K562 (cell line): ENCODE measurements at regions not wholly inside any gene's neighbourhood (a gene's known extent, or its start where the extent isn't known, plus 50 kb on each side); places are given as distances from the start of the nearest gene placed in this dataset.

Experiments used
- ATAC-seq: fragments of 200-7000 bp; cut with Tn5 transposase; 3 replicates; pipeline ENCODE4 v1.9.1; 2020; ENCODE audit warnings: moderate library complexity
- BruUV-seq: library from RNA; stranded (reverse); fragments of 400-500 nt; replicated peaks from 2 replicates; lab custom pipeline; 2021; lab: Mats Ljungman, UMichigan
- CTCF ChIA-PET: fragments of 300-600 bp; formaldehyde crosslinking; extraction: SDS; loops from one replicate; lab custom pipeline; 2021; ENCODE audit warnings: low intra/inter-chr PET ratio; lab: Yijun Ruan, JAX
- POLR2A ChIA-PET: fragments of 300-600, 350-650 bp; sonication (Branson Sonifier 250); formaldehyde crosslinking; extraction: SDS; loops from one replicate; lab custom pipeline; 2021; ENCODE audit warnings: antibody characterized with exemption, inconsistent platforms; lab: Yijun Ruan, JAX
- DNase-seq, 4 experiments: peaks; one replicate each; pipeline versions ENCODE4 v3.0.0 to v3.0.0-alpha.2; 2011 to 2018; ENCODE audit warnings: low spot score in 3 of 4, mixed read lengths in 3 of 4; ENCODE audit errors: extremely low read depth in 1 of 4
- FAIRE-seq: peaks from 2 replicates; lab custom pipeline; 2011; peaks lifted over from hg19 to GRCh38; lab: Jason Lieb, UNC
- H2AFZ ChIP-seq: 2 replicates; pipeline ENCODE4 v1.6.0; 2011; ENCODE audit warnings: low read depth, low read length, control low read depth, inconsistent platforms
- H3K27ac ChIP-seq: fragments of 200-600 bp; 3 replicates; pipeline ENCODE4 v1.8.0; 2011; ENCODE audit warnings: low read depth, mild to moderate bottlenecking, control low read depth, inconsistent platforms, low read length, moderate library complexity, mixed read lengths; ENCODE audit errors: extremely low read depth
- H3K27me3 ChIP-seq, 2 experiments: fragments of 300-600 bp in 1 of 2; 2 replicates in 1 of 2; 3 replicates in 1 of 2; pipeline versions ENCODE4 v1.6.0 to v1.8.0; 2011; ENCODE audit warnings: inconsistent platforms in 2 of 2, low read length in 2 of 2, mild to moderate bottlenecking in 1 of 2, mixed read lengths in 1 of 2, moderate library complexity in 1 of 2; ENCODE audit not compliant: control insufficient read depth in 2 of 2, insufficient read depth in 2 of 2
- H3K36me3 ChIP-seq: fragments of 300-600 bp; 3 replicates; pipeline ENCODE4 v1.8.0; 2011; ENCODE audit warnings: mild to moderate bottlenecking, low read length, inconsistent platforms; ENCODE audit not compliant: control insufficient read depth, insufficient read depth
- H3K4me1 ChIP-seq, 2 experiments: fragments of 200-600 bp in 1 of 2; replicated peaks in 1 of 2; 2 replicates in 1 of 2; 3 replicates in 1 of 2; pipeline versions ENCODE4 v1.5.1 to v1.8.0; 2011; ENCODE audit warnings: inconsistent platforms in 2 of 2, low read length in 2 of 2, mild to moderate bottlenecking in 1 of 2, mixed read lengths in 1 of 2, moderate library complexity in 1 of 2; ENCODE audit not compliant: control insufficient read depth in 2 of 2, insufficient read depth in 2 of 2
- H3K4me2 ChIP-seq: 2 replicates; pipeline ENCODE4 v1.6.1; 2011; ENCODE audit warnings: low read length, control low read depth, inconsistent platforms, mixed read lengths; ENCODE audit not compliant: insufficient read depth
- H3K4me3 ChIP-seq: fragments of 200-600 bp; sonication (generic), shearing (Covaris generic); 2 replicates; pipeline ENCODE4 v1.5.1; 2016; ENCODE audit warnings: control low read depth, inconsistent platforms
- H3K79me2 ChIP-seq: fragments of 200-600 bp; 3 replicates; pipeline ENCODE4 v1.8.0; 2011; ENCODE audit warnings: low read length, inconsistent platforms; ENCODE audit not compliant: control insufficient read depth, insufficient read depth
- H3K9ac ChIP-seq, 2 experiments: 2 replicates each; pipeline versions ENCODE4 v1.6.0 to v1.6.1; 2011; ENCODE audit warnings: low read depth in 2 of 2, low read length in 2 of 2, control low read depth in 1 of 2, inconsistent platforms in 1 of 2, mild to moderate bottlenecking in 1 of 2, mixed read lengths in 1 of 2; ENCODE audit not compliant: insufficient read depth in 1 of 2
- H3K9me1 ChIP-seq: one replicate; pipeline ENCODE4 v1.6.0; 2011; ENCODE audit warnings: inconsistent platforms, mild to moderate bottlenecking, low read length, moderate library complexity; ENCODE audit not compliant: control insufficient read depth, insufficient read depth
- H3K9me3 ChIP-seq: replicated peaks from 2 replicates; pipeline ENCODE4 v1.5.1; 2011; ENCODE audit warnings: low read depth, low read length, inconsistent platforms; ENCODE audit not compliant: control insufficient read depth, insufficient read depth
- H4K20me1 ChIP-seq: replicated peaks from 2 replicates; pipeline ENCODE4 v1.6.1; 2011; ENCODE audit warnings: low read length, inconsistent platforms, mixed read lengths; ENCODE audit not compliant: control insufficient read depth, insufficient read depth
- ATF7 ChIP-seq: fragments of 450-650 bp; IDR thresholded peaks from 2 replicates; pipeline ENCODE4 v1.7.1; 2014; ENCODE audit warnings: mild to moderate bottlenecking, moderate library complexity
- EHMT2 ChIP-seq: fragments of 450-650 bp; IDR thresholded peaks from 2 replicates; pipeline ENCODE4 v1.6.1; 2018; ENCODE audit warnings: antibody characterized with exemption
- IFI16 ChIP-seq: fragments of 250-450 bp; sonication (Bioruptor Pico); IDR thresholded peaks from 2 replicates; pipeline ENCODE4 v2.1.2; 2022; ENCODE audit warnings: mild to moderate bottlenecking, inconsistent platforms
- KLF6 ChIP-seq: fragments of 250-450 bp; sonication (Bioruptor Pico); IDR thresholded peaks from 2 replicates; pipeline ENCODE4 v1.4.0; 2020; ENCODE audit warnings: mild to moderate bottlenecking, moderate library complexity, borderline replicate concordance
- MTA1 ChIP-seq: fragments of 450-650 bp; IDR thresholded peaks from 2 replicates; pipeline ENCODE4 v1.6.1; 2017; ENCODE audit warnings: borderline replicate concordance
- MTA3 ChIP-seq: fragments of 450-650 bp; formaldehyde crosslinking; IDR thresholded peaks from 2 replicates; pipeline ENCODE4 v1.6.1; 2017; ENCODE audit warnings: mild to moderate bottlenecking, borderline replicate concordance
- RAD51 ChIP-seq: fragments of 450-650 bp; IDR thresholded peaks from 2 replicates; pipeline ENCODE4 v1.7.1; 2016; ENCODE audit warnings: low read depth, mild to moderate bottlenecking, borderline replicate concordance
- SIN3A ChIP-seq, 2 experiments: fragments of 150-350 bp in 1 of 2; IDR thresholded peaks; 2 replicates each; pipeline ENCODE4 v1.6.1; 2011 to 2016; ENCODE audit warnings: borderline replicate concordance in 2 of 2, low read depth in 2 of 2, low read length in 2 of 2, mild to moderate bottlenecking in 2 of 2, moderate library complexity in 2 of 2; ENCODE audit not compliant: control insufficient read depth in 1 of 2
- SLC30A9 ChIP-seq: fragments of 250-450 bp; sonication (Bioruptor Pico); IDR thresholded peaks from 2 replicates; pipeline ENCODE4 v1.8.0; 2022; ENCODE audit warnings: mild to moderate bottlenecking, moderate library complexity
- SPI1 ChIP-seq: IDR thresholded peaks from 2 replicates; pipeline ENCODE4 v1.6.1; 2011; ENCODE audit warnings: low read depth, low read length, control low read depth, borderline replicate concordance
- STAT5B ChIP-seq: fragments of 250-450 bp; sonication (Bioruptor Pico); IDR thresholded peaks from 2 replicates; pipeline ENCODE4 v1.8.0; 2021; ENCODE audit warnings: mild to moderate bottlenecking, inconsistent platforms
- TAF7 ChIP-seq: fragments of 450-650 bp; IDR thresholded peaks from 2 replicates; pipeline ENCODE4 v1.6.1; 2016; ENCODE audit warnings: missing genetic modification characterization, missing compliant biosample characterization
- ZNF121 ChIP-seq: sonication (generic); formaldehyde crosslinking; conservative IDR thresholded peaks from 2 replicates; pipeline ENCODE4 v1.8.0; 2022; ENCODE audit warnings: missing genetic modification reagents
- ZNF695 ChIP-seq: fragments of 450-650 bp; formaldehyde crosslinking; IDR thresholded peaks from 2 replicates; pipeline ENCODE4 v1.4.0; 2020; ENCODE audit warnings: mild to moderate bottlenecking, moderate library complexity
- ZSCAN29 ChIP-seq: fragments of 450-650 bp; IDR thresholded peaks from 2 replicates; pipeline ENCODE4 v1.6.1; 2017
- WGBS: fragments of 100-300 bp; shearing (Covaris generic); methylation state at CpG from one replicate; pipeline ENCODE4 v1.1.6; 2016; ENCODE audit warnings: low coverage, mixed read lengths; ENCODE audit not compliant: insufficient coverage; ENCODE audit errors: missing lambda C conversion rate; 5-methylcytosine and 5-hydroxymethylcytosine counted together
- in situ Hi-C: fragments of 300-500 bp; cut with MboI; formaldehyde crosslinking; loops from 4 replicates; pipeline ENCODE4 v1.15.0; 2018; ENCODE audit warnings: inconsistent platforms, mixed read lengths
- intact Hi-C: fragments of 100-400 bp; cut with micrococcal nuclease; formaldehyde crosslinking; loops from 2 replicates; pipeline ENCODE4 v1.14.2; 2022

GRCh38 chr16:65489531-65490023 lies 367.7 kb upstream of the CDH11 start (continued):
- TF ChIP-seq MTA3: no peak
- TF ChIP-seq SIN3A (IDR thresholded peaks at IDR 0.05; ENCODE audit: borderline replicate concordance in 2 of 2, control insufficient read depth in 1 of 2, low read depth in 2 of 2, low read length in 2 of 2): no peak

- H3K4me1 ChIP-seq: no peaks in the 10 kb centered on the region
- in situ Hi-C loops (no loop called here), intact Hi-C loops (no loop called here)
- ATAC-seq (no peak), DNase-seq (no peak), FAIRE-seq (no peak)
- BruUV-seq: no TSS peak
- no peak overlapping the region for H2AFZ ChIP-seq
- H3K9ac ChIP-seq: no peak overlapping the region
- no peak for TF ChIP-seq SLC30A9
- H3K27ac ChIP-seq: no peak overlapping the region
- H3K9me3 ChIP-seq: no peaks in the 10 kb centered on the region
- ChIA-PET POLR2A (no interaction called here), CTCF (no interaction called here)
- H4K20me1 ChIP-seq: no peaks in the 10 kb centered on the region
- no peaks in the 10 kb centered on the region for H3K9me1 ChIP-seq
- H3K79me2 ChIP-seq: no peaks in the 10 kb centered on the region
- H3K4me3 ChIP-seq: no peak overlapping the region
- no peaks in the 10 kb centered on the region for H3K36me3 ChIP-seq
- WGBS: 1% methylated on average over 5 of the region's 5 CpGs
- no peaks in the 10 kb centered on the region for H3K27me3 ChIP-seq
- H3K4me2 ChIP-seq: no peak overlapping the region
These were observed 365.4 kb upstream of the CDH11 start for GRCh38 chr16:65487231-65487630.

- WGBS: 2% methylated on average over 4 of the region's 4 CpGs
- in situ Hi-C loops (no loop called here), intact Hi-C loops (no loop called here)
- H3K4me2 ChIP-seq: no peak overlapping the region
- no peaks in the 10 kb centered on the region for H4K20me1 ChIP-seq
- no peaks in the 10 kb centered on the region for H3K79me2 ChIP-seq
- no peaks in the 10 kb centered on the region for H3K9me1 ChIP-seq
- no peaks in the 10 kb centered on the region for H3K4me1 ChIP-seq
- no peaks in the 10 kb centered on the region for H3K36me3 ChIP-seq
- no peak overlapping the region for H3K4me3 ChIP-seq
- H3K9ac ChIP-seq: no peak overlapping the region
- no TSS peak for BruUV-seq
- FAIRE-seq (no peak), ATAC-seq (no peak), DNase-seq (no peak)
- H3K9me3 ChIP-seq: no peaks in the 10 kb centered on the region
- TF ChIP-seq TAF7 (tag): no peak
- TF ChIP-seq ZNF121 (CRISPR knock-in tag): no peak
- TF ChIP-seq KLF6: no peak
- TF ChIP-seq ATF7: no peak
- no peak for TF ChIP-seq STAT5B (CRISPR knock-in tag)
- no peak for TF ChIP-seq EHMT2
- no peak for TF ChIP-seq RAD51
- TF ChIP-seq SPI1: no peak
- no peak for TF ChIP-seq IFI16
- no peak for TF ChIP-seq ZNF695 (CRISPR knock-in tag)
- TF ChIP-seq ZSCAN29: no peak
- no peak for TF ChIP-seq MTA1
- H3K27ac ChIP-seq: no peak overlapping the region
- H2AFZ ChIP-seq: no peak overlapping the region
- POLR2A ChIA-PET: no interaction called here
- H3K27me3 ChIP-seq: no peaks in the 10 kb centered on the region
- CTCF ChIA-PET: no interaction called here
These were observed 360.1 kb upstream of the CDH11 start for GRCh38 chr16:65481956-65482355.
